Gastroesophageal sphincter (tissue), 3 donors: ENCODE measurements at regions not wholly inside any gene's neighbourhood (a gene's known extent, or its start where the extent isn't known, plus 50 kb on each side); places are given as distances from the start of the nearest gene placed in this dataset.

Experiments used
- EP300 ChIP-seq: sonication (generic); formaldehyde crosslinking; IDR thresholded peaks from one replicate; pipeline ENCODE4 v1.6.1; 2017; ENCODE audit warnings: antibody characterized with exemption, mild to moderate bottlenecking
- POLR2AphosphoS5 ChIP-seq: sonication (generic); formaldehyde crosslinking; IDR thresholded peaks from one replicate; pipeline ENCODE4 v1.6.1; 2017; ENCODE audit warnings: antibody characterized with exemption
- TF ChIP-seq, protein P1 (sequence below), 4 experiments: fragments of 200-600 bp in 2 of 4; fragments of 450-650 bp in 2 of 4; sonication (generic) in 1 of 4; IDR thresholded peaks; one replicate each; pipeline ENCODE4 v1.5.1; 2017 to 2019; ENCODE audit warnings: antibody characterized with exemption in 4 of 4, mild to moderate bottlenecking in 2 of 4, moderate library complexity in 2 of 4

DNA sequence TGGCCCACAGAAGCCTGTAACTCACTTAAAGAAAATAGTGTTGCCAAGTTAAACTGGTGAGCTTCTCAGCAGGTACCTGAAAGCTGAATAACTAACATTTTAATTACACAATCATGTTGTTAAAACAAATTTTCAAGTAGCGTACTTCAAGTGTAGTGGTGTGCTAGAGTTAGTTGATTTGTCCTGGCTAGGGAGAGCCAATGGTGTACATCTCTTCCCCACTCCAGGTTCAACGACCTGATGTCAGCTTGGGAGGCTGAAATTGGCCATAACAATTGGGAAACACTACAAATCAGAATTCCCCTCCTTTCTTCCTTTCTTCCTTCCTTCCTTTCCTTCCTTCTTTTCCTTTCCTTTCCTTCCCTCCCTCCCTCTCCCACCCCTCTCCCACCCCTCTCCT is 295.3 kb upstream of the SLC24A2 start:
- no peak for TF ChIP-seq EP300
- TF ChIP-seq, protein P1, sequence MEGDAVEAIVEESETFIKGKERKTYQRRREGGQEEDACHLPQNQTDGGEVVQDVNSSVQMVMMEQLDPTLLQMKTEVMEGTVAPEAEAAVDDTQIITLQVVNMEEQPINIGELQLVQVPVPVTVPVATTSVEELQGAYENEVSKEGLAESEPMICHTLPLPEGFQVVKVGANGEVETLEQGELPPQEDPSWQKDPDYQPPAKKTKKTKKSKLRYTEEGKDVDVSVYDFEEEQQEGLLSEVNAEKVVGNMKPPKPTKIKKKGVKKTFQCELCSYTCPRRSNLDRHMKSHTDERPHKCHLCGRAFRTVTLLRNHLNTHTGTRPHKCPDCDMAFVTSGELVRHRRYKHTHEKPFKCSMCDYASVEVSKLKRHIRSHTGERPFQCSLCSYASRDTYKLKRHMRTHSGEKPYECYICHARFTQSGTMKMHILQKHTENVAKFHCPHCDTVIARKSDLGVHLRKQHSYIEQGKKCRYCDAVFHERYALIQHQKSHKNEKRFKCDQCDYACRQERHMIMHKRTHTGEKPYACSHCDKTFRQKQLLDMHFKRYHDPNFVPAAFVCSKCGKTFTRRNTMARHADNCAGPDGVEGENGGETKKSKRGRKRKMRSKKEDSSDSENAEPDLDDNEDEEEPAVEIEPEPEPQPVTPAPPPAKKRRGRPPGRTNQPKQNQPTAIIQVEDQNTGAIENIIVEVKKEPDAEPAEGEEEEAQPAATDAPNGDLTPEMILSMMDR (IDR thresholded peaks at IDR 0.05), result no peak
- no peak for TF ChIP-seq POLR2AphosphoS5
